ENCODE measurements at regions not wholly inside any gene's neighbourhood (a gene's known extent, or its start where the extent isn't known, plus 50 kb on each side); places are given as distances from the start of the nearest gene placed in this dataset.

DNA sequence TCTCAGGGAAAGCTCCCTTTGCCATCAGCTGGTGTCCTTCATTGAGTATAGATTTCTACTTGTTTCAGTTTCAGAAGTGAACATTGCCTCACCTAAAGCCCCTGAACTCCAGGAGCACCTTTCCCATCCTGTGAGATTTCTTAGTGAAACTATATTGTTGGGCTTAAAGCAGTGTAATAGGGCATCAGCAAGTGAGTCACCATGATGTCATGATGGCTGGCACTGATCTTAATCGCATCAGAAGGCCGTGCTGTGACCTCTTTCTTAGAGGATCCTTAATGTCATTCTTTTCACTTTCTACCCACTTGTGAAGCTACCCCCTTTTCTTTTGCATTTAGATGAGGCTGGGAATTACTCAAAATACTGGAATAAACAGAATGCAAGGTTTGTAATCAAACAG, 401.3 kb downstream of the MTRR start:
- TF ChIP-seq, protein P1, sequence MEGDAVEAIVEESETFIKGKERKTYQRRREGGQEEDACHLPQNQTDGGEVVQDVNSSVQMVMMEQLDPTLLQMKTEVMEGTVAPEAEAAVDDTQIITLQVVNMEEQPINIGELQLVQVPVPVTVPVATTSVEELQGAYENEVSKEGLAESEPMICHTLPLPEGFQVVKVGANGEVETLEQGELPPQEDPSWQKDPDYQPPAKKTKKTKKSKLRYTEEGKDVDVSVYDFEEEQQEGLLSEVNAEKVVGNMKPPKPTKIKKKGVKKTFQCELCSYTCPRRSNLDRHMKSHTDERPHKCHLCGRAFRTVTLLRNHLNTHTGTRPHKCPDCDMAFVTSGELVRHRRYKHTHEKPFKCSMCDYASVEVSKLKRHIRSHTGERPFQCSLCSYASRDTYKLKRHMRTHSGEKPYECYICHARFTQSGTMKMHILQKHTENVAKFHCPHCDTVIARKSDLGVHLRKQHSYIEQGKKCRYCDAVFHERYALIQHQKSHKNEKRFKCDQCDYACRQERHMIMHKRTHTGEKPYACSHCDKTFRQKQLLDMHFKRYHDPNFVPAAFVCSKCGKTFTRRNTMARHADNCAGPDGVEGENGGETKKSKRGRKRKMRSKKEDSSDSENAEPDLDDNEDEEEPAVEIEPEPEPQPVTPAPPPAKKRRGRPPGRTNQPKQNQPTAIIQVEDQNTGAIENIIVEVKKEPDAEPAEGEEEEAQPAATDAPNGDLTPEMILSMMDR (IDR thresholded peaks at IDR 0.05; ENCODE audit: borderline replicate concordance, control extremely low read depth, extremely low read depth, insufficient read depth, missing control alignments) = no peak
- no peak for DNase-seq (ENCODE audit: low spot score)
- in situ Hi-C loops (cut with MboI; ENCODE audit: low sequenced_read_pairs, unreplicated experiment) = no loop called here

DNA sequence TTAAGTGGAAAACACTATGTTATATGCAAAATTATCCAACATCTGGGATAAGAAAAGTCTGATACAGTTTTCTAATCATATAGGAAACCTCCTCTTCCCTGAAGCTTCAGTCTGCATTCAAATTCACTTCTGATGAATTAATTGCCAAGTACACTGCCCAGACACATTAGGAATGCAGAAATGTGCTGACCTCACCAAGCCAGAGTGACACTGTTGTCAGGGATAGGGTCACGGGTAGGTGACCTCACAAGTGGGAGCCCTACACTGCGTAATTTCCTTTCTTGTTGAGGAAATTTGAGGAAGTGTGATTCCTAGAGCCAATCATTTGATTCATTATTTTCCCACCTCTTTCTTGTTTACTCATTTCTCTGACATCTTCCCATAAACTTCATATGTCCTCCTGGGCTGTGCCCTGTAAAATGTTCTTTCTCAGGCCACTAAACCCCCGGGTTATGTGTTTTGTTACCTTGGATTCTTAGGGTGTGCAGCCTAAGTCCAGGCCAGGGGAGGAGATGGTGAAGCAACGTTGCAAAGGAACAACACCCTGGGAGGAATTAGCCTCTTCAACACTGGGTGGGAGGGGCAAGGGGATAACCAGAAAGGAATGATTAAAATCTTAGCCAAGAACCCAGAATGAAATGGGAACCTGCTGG, 411.9 kb downstream of the MTRR start:
- TF ChIP-seq, protein P1 (IDR thresholded peaks at IDR 0.05; ENCODE audit: borderline replicate concordance, control extremely low read depth, extremely low read depth, insufficient read depth, missing control alignments) = no peak
- no peak for DNase-seq (ENCODE audit: low spot score)
- in situ Hi-C loops (cut with MboI; ENCODE audit: low sequenced_read_pairs, unreplicated experiment) = no loop called here

DNA sequence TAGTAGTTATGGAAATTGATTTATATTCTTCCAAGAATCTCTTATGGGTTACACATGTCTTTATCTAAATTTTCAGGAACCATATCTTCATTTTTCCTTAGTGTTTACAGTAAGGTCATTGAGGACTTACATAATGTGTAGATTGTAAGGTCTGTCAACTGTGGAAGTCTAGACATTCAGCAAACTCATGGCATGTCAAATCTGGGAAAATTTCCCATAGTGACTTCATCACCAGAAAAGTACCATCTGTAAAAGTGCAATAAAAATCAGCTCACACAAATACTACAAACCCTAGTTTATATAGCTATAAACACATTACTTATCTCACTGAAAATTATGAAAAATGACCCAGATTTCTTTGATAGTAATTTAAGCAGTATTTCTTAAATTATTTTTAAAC, 419.4 kb downstream of the MTRR start:
- in situ Hi-C loops (cut with MboI; ENCODE audit: low sequenced_read_pairs, unreplicated experiment) = no loop called here
- DNase-seq (ENCODE audit: low spot score) = no peak
- TF ChIP-seq, protein P1 (IDR thresholded peaks at IDR 0.05; ENCODE audit: borderline replicate concordance, control extremely low read depth, extremely low read depth, insufficient read depth, missing control alignments) = no peak

DNA sequence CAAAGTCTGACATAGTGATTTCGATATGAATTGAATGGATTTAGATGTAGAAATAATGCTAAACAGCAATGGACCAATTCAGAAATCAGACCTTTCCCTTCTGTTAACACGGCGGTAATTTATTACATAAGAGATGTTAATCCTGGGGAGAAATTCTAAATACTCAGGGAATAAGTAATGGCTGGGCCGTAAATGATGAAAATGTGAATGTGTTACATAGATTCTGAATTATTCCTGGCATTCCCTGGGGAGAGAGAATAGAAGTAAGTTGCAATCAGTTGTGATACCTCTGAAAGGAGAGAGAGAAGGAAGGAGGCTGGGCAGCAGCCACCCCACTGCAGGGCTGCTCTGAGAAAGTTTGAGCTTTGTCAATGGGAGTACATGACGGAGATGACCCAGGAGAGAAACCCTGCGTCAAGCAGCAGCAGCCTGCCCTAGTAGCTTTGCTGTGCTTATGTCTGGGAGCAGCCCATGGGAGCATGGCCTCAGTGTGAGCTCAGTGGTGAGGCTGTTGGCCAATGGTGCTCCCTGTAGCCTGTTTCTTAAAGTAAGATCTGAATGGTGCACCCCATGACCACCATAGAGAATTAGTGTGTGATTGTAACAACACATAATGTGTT, 420.1 kb downstream of the MTRR start:
- TF ChIP-seq, protein P1 (IDR thresholded peaks at IDR 0.05; ENCODE audit: borderline replicate concordance, control extremely low read depth, extremely low read depth, insufficient read depth, missing control alignments) = no peak
- in situ Hi-C loops (cut with MboI; ENCODE audit: low sequenced_read_pairs, unreplicated experiment) = no loop called here
- DNase-seq (ENCODE audit: low spot score) = no peak

DNA sequence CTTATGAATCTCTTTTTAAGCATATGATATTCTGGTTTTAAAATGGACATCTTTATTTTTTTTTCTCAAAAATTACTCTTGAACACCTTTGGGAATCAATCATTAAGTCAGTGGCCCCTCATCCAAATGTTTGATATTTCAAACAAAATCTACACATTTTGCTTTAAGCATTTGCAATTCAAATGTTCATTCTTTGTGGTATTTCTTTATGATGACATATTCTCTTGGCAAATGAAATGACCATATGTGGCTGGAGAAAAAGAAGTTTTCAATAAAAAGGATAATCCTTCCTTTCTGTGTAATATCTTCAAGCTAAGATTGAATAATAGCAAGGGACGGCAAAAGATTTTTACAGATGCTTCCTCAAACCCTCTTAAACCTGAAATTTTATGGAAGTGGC, 420.8 kb downstream of the MTRR start:
- TF ChIP-seq, protein P1 (IDR thresholded peaks at IDR 0.05; ENCODE audit: borderline replicate concordance, control extremely low read depth, extremely low read depth, insufficient read depth, missing control alignments) = no peak
- in situ Hi-C loops (cut with MboI; ENCODE audit: low sequenced_read_pairs, unreplicated experiment) = no loop called here
- DNase-seq (ENCODE audit: low spot score) = no peak

DNA sequence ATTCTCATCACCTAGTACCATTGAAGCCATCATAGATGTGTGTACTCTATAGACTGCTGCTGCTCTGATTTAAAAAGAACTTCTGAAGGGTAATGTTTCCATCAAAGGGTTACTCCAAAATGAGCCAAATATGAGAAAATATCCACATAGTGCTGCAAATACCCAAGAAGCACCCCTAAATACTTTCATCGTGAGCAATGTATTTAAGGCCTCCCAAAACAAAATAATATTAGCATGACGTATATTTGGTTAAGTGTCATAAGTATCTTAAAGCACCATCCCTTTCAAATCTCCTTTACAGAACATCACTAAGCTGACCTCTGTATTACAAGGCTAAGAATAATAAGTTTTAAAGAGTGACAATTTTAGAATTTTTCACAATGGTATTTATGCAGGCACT, 421.8 kb downstream of the MTRR start:
- TF ChIP-seq, protein P1 (IDR thresholded peaks at IDR 0.05; ENCODE audit: borderline replicate concordance, control extremely low read depth, extremely low read depth, insufficient read depth, missing control alignments) = no peak
- DNase-seq (ENCODE audit: low spot score) = no peak
- in situ Hi-C loops (cut with MboI; ENCODE audit: low sequenced_read_pairs, unreplicated experiment) = no loop called here
